Activated T-helper 1 cell treated with anti-CD3 and anti-CD28 coated beads, Interleukin-2, amount 50 U/mL, for 16 hours (primary cell): ENCODE measurements at regions not wholly inside any gene's neighbourhood (a gene's known extent, or its start where the extent isn't known, plus 50 kb on each side); places are given as distances from the start of the nearest gene placed in this dataset.

ENCODE experiments used
- DNase-seq, 2 donors: peaks; one replicate each; pipeline ENCODE4 v3.0.0-alpha.2; 2020; ENCODE audit warnings: low read depth in 1 of 2, low spot score in 1 of 2

GRCh38 chr1:204819495-204819894 is 51.2 kb upstream of the NFASC start:
- no peak for DNase-seq
